T-cell (primary cell): ENCODE measurements at regions not wholly inside any gene's neighbourhood (a gene's known extent, or its start where the extent isn't known, plus 50 kb on each side); places are given as distances from the start of the nearest gene placed in this dataset.

Experiments used
- ATAC-seq, 4 experiments: fragments of 200-7000 bp in 3 of 4; fragments of 150-1000 bp in 1 of 4; cut with Tn5 transposase; replicated peaks in 1 of 4; 1 replicate in 3 of 4; 2 replicates in 1 of 4; pipeline ENCODE4 v1.10.0; 2021; ENCODE audit warnings: moderate library complexity in 3 of 4, mild to moderate bottlenecking in 2 of 4, moderate number of reproducible peaks in 1 of 4
- CTCF ChIA-PET, 2 donors: fragments of 300-600 bp; sonication (Branson Sonifier 250); formaldehyde crosslinking; loops; one replicate each; lab custom pipeline; 2022; ENCODE audit warnings: antibody characterized with exemption in 2 of 2; lab: Charles Lee
- POLR2A ChIA-PET, 2 donors: fragments of 300-600 bp; sonication (Branson Sonifier 250); formaldehyde crosslinking; loops; one replicate each; lab custom pipeline; 2022; ENCODE audit warnings: antibody characterized with exemption in 2 of 2; lab: Charles Lee
- DNase-seq, 35 experiments: peaks; one replicate each; pipeline versions ENCODE4 v3.0.0 to v3.0.0-alpha.2; 2013 to 2023
- H3K27ac ChIP-seq: one replicate; pipeline ENCODE4 v1.5.1; 2013; ENCODE audit warnings: low read length
- H3K27me3 ChIP-seq, 2 experiments: replicated peaks in 1 of 2; 1 replicate in 1 of 2; 2 replicates in 1 of 2; pipeline versions ENCODE4 v1.6.1 to v1.7.0; 2013; ENCODE audit warnings: low read length in 1 of 2, mixed read lengths in 1 of 2; ENCODE audit not compliant: control insufficient read depth in 2 of 2, insufficient read depth in 2 of 2; ENCODE audit errors: extremely low read depth in 1 of 2
- H3K36me3 ChIP-seq, 2 donors: 1 replicate in 1 of 2; 2 replicates in 1 of 2; pipeline versions ENCODE4 v1.6.1 to v1.7.0; 2013; ENCODE audit warnings: low read length in 1 of 2; ENCODE audit not compliant: control insufficient read depth in 2 of 2, insufficient read depth in 1 of 2; ENCODE audit errors: extremely low read depth in 1 of 2
- H3K4me1 ChIP-seq, 2 experiments: 1 replicate in 1 of 2; 2 replicates in 1 of 2; pipeline versions ENCODE4 v1.6.1 to v1.7.0; 2013; ENCODE audit warnings: low read length in 2 of 2, mixed read lengths in 1 of 2; ENCODE audit not compliant: insufficient read depth in 2 of 2, control insufficient read depth in 1 of 2; ENCODE audit errors: extremely low read depth in 1 of 2
- H3K4me3 ChIP-seq, 2 donors: 1 replicate in 1 of 2; 2 replicates in 1 of 2; pipeline versions ENCODE4 v1.5.1 to v1.7.0; 2013; ENCODE audit warnings: mild to moderate bottlenecking in 2 of 2, low read length in 1 of 2, moderate library complexity in 1 of 2; ENCODE audit not compliant: control insufficient read depth in 1 of 2; ENCODE audit errors: extremely low read depth in 1 of 2
- H3K9me3 ChIP-seq: 2 replicates; pipeline ENCODE4 v1.7.0; 2013
- H3K27ac Mint-ChIP-seq, 2 donors: one replicate each; pipeline ENCODE4 v1.8.0; 2020 to 2021; ENCODE audit warnings: mild to moderate bottlenecking in 2 of 2, mixed read lengths in 2 of 2
- H3K27me3 Mint-ChIP-seq, 2 donors: one replicate each; pipeline ENCODE4 v1.8.0; 2021 to 2022; ENCODE audit warnings: mixed read lengths in 2 of 2
- H3K36me3 Mint-ChIP-seq: one replicate; pipeline ENCODE4 v1.8.0; 2021; ENCODE audit warnings: mixed read lengths
- H3K4me1 Mint-ChIP-seq, 3 donors: one replicate each; pipeline ENCODE4 v1.8.0; 2020 to 2022; ENCODE audit warnings: mixed read lengths in 3 of 3, mild to moderate bottlenecking in 1 of 3
- H3K4me3 Mint-ChIP-seq, 3 donors: one replicate each; pipeline ENCODE4 v1.8.0; 2020 to 2022; ENCODE audit warnings: mild to moderate bottlenecking in 3 of 3, mixed read lengths in 3 of 3, moderate library complexity in 3 of 3
- H3K9me3 Mint-ChIP-seq, 3 donors: one replicate each; pipeline ENCODE4 v1.8.0; 2020 to 2022; ENCODE audit warnings: mixed read lengths in 3 of 3
- WGBS: methylation state at CpG from one replicate; pipeline ENCODE4 v1.1.5; 2013; ENCODE audit warnings: missing lambda C conversion rate; ENCODE audit not compliant: insufficient coverage; 5-methylcytosine and 5-hydroxymethylcytosine counted together

DNA sequence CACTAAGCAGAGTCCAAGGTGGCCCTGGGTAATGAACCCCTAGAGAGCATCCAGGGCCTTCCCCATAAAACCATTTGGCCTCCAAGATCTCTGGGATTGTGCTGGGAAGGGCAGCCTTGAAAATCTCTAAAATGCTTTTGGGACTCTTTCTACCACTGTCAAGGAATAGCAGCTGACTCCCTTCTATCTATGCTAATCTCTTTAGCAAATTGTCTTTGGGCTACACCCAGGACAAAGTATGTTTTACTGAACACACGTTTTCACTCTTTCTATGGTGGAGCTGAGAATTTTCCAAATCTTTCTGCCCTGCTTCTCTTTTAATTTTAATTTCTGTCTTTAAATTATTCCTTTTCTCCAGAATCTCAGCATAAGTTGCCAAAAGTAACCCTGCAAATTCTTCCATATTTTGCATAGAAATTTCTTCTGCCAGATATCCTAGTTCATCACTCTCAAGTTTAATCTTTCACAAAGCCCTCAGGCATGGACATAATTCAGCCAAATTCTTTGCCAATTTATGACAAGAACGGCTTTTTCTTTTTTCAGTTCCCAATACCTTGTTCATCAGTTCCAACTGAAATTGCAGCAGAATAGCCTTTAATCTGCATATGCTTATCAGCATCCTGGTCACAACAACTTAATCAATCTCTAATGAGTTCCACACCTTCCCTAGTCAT is 687.0 kb upstream of the ADGRL4 start:
- DNase-seq (no peak), ATAC-seq (no peak)
- Mint-ChIP-seq H3K4me1 (no peaks in the 10 kb centered on the region), H3K9me3 (peaks cover 3 to 28% (median 17%) of the 10 kb centered on the region in 3 donors), H3K27me3 (no peaks in the 10 kb centered on the region), H3K36me3 (no peaks in the 10 kb centered on the region), H3K27ac (no peak overlapping the region), H3K4me3 (no peak overlapping the region)
- Histone ChIP-seq H3K36me3 (no peaks in the 10 kb centered on the region), H3K27ac (no peak overlapping the region), H3K9me3 (no peaks in the 10 kb centered on the region), H3K4me1 (no peaks in the 10 kb centered on the region), H3K27me3 (no peaks in the 10 kb centered on the region), H3K4me3 (no peak overlapping the region)
- 64% methylated on average over 1 of the region's 2 CpGs for WGBS
- POLR2A ChIA-PET: no interaction called here
- CTCF ChIA-PET: no interaction called here

GRCh38 chr1:79692519-79692918 is 686.0 kb upstream of the ADGRL4 start:
- Mint-ChIP-seq H3K4me1 (no peaks in the 10 kb centered on the region), H3K4me3 (no peak overlapping the region), H3K36me3 (no peaks in the 10 kb centered on the region), H3K9me3 (peaks cover 3 to 24% (median 15%) of the 10 kb centered on the region in 3 donors), H3K27me3 (no peaks in the 10 kb centered on the region), H3K27ac (no peak overlapping the region)
- H3K4me3 ChIP-seq: no peak overlapping the region
- H3K36me3 ChIP-seq: no peaks in the 10 kb centered on the region
- H3K27ac ChIP-seq: no peak overlapping the region
- DNase-seq: no peak
- POLR2A ChIA-PET: no interaction called here
- no peak for ATAC-seq
- H3K9me3 ChIP-seq: no peaks in the 10 kb centered on the region
- H3K27me3 ChIP-seq: no peaks in the 10 kb centered on the region
- CTCF ChIA-PET: no interaction called here
- H3K4me1 ChIP-seq: no peaks in the 10 kb centered on the region

DNA sequence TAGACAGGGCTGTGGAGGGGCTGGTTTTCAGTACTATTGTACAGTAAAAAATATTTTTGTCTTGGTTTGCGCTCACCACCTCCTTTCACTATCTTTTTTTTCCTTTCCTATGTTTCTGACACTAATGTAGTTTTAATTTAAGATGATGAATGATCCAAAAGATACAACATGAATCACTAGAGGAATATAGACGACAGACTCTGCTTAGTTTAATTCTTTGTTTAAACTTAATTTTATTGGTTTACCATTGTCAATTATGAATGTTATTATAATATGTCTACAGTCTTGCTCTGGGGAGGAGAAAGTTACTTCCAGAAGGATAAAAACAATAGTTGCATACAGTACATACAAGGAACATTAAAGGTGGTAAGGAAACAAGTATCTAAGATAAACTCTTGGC is 682.4 kb upstream of the ADGRL4 start:
- no peak for ATAC-seq
- no peaks in the 10 kb centered on the region for H3K36me3 Mint-ChIP-seq
- DNase-seq: no peak
- Histone ChIP-seq H3K4me3 (no peak overlapping the region), H3K27ac (no peak overlapping the region), H3K36me3 (no peaks in the 10 kb centered on the region), H3K4me1 (no peaks in the 10 kb centered on the region), H3K9me3 (no peaks in the 10 kb centered on the region), H3K27me3 (no peaks in the 10 kb centered on the region)
- CTCF ChIA-PET: no interaction called here
- POLR2A ChIA-PET: no interaction called here
- no peaks in the 10 kb centered on the region for H3K27me3 Mint-ChIP-seq
- H3K4me1 Mint-ChIP-seq: no peaks in the 10 kb centered on the region
- peaks cover 3 to 17% (median 15%) of the 10 kb centered on the region in 3 donors for H3K9me3 Mint-ChIP-seq
- no peak overlapping the region for H3K27ac Mint-ChIP-seq
- WGBS: no CpG with 5 or more reads among the region's 2 CpGs
- no peak overlapping the region for H3K4me3 Mint-ChIP-seq

DNA sequence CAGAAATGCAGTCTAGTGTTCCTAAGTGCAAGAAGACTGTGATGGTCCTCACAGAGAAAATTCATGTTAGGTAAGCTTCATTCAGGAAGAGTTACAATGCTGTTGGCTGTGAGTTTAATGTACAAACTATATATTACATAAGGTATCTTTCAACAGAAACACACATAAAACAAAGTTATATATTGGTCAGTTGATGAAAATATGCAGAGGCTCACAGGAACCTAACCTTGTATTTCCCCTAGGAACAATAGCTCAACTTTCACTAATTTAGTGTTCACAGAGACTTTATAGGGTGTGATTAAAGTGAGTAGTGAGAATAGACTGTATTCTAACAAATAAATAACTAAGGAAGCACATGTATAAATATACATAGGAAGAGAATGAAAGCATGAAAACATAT is 676.9 kb upstream of the ADGRL4 start:
- H3K9me3 ChIP-seq: no peaks in the 10 kb centered on the region
- H3K4me1 ChIP-seq: no peaks in the 10 kb centered on the region
- no peak overlapping the region for H3K4me3 ChIP-seq
- H3K9me3 Mint-ChIP-seq: peaks cover 7 to 32% (median 16%) of the 10 kb centered on the region in 3 donors
- H3K27me3 Mint-ChIP-seq: no peaks in the 10 kb centered on the region
- no peaks in the 10 kb centered on the region for H3K36me3 ChIP-seq
- H3K4me1 Mint-ChIP-seq: no peaks in the 10 kb centered on the region
- ChIA-PET POLR2A (no interaction called here), CTCF (no interaction called here)
- H3K4me3 Mint-ChIP-seq: no peak overlapping the region
- no peaks in the 10 kb centered on the region for H3K27me3 ChIP-seq
- DNase-seq (no peak), ATAC-seq (no peak)
- H3K36me3 Mint-ChIP-seq: no peaks in the 10 kb centered on the region
- H3K27ac Mint-ChIP-seq: no peak overlapping the region
- no peak overlapping the region for H3K27ac ChIP-seq

DNA sequence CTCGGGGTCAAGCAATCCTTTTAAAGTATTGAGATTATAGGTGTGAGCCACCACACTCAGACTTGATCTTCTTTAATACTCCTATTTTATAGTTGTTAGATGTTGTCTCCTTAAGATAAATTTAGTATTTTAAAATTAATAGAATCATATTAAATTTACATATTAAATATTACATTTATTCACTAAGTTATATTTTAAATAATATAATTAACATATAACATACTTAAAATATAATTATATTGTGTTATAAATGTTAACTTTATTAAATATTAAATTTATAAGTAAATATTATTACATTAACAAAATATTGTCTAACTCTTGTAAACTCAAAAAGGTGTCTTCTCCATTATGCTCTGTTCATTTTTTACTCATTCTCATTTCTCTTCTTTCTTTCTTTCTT is 675.9 kb upstream of the ADGRL4 start:
- no peaks in the 10 kb centered on the region for H3K27me3 ChIP-seq
- no peak for ATAC-seq
- Mint-ChIP-seq H3K9me3 (peaks cover 7 to 34% (median 16%) of the 10 kb centered on the region in 3 donors), H3K4me3 (no peak overlapping the region), H3K27me3 (no peaks in the 10 kb centered on the region), H3K4me1 (no peaks in the 10 kb centered on the region), H3K36me3 (no peaks in the 10 kb centered on the region), H3K27ac (no peak overlapping the region)
- CTCF ChIA-PET: no interaction called here
- POLR2A ChIA-PET: no interaction called here
- H3K36me3 ChIP-seq: no peaks in the 10 kb centered on the region
- H3K4me3 ChIP-seq: no peak overlapping the region
- H3K27ac ChIP-seq: no peak overlapping the region
- no peaks in the 10 kb centered on the region for H3K4me1 ChIP-seq
- no peak for DNase-seq
- no peaks in the 10 kb centered on the region for H3K9me3 ChIP-seq
- no CpG with 5 or more reads among the region's 1 CpG for WGBS

- ATAC-seq (no peak), DNase-seq (no peak)
- H3K4me1 ChIP-seq: no peaks in the 10 kb centered on the region
- H3K4me3 Mint-ChIP-seq: no peak overlapping the region
- H3K36me3 Mint-ChIP-seq: no peaks in the 10 kb centered on the region
- no peaks in the 10 kb centered on the region for H3K4me1 Mint-ChIP-seq
- H3K27ac Mint-ChIP-seq: no peak overlapping the region
- no peak overlapping the region for H3K27ac ChIP-seq
- CTCF ChIA-PET: no interaction called here
- H3K4me3 ChIP-seq: no peak overlapping the region
- H3K27me3 Mint-ChIP-seq: no peaks in the 10 kb centered on the region
- no peaks in the 10 kb centered on the region for H3K27me3 ChIP-seq
- H3K36me3 ChIP-seq: no peaks in the 10 kb centered on the region
- H3K9me3 ChIP-seq: no peaks in the 10 kb centered on the region
- H3K9me3 Mint-ChIP-seq: peaks cover 14 to 34% (median 22%) of the 10 kb centered on the region in 3 donors
- POLR2A ChIA-PET: no interaction called here
These were observed 674.9 kb upstream of the ADGRL4 start for GRCh38 chr1:79681382-79681781.

GRCh38 chr1:79679916-79680315 is 673.4 kb upstream of the ADGRL4 start:
- peaks cover 22 to 32% (median 24%) of the 10 kb centered on the region in 3 donors for H3K9me3 Mint-ChIP-seq
- DNase-seq: no peak
- no peak for ATAC-seq
- CTCF ChIA-PET: interaction anchor here in 1 of 2 donors (0.7 kb wide), 1 partner anchor 278 kb away, joined by 3 read pairs; no protein-coding TSS in a partner anchor
- POLR2A ChIA-PET: no interaction called here
- H3K4me1 Mint-ChIP-seq: no peaks in the 10 kb centered on the region
- H3K4me3 Mint-ChIP-seq: no peak overlapping the region
- no peak overlapping the region for H3K27ac Mint-ChIP-seq
- no peaks in the 10 kb centered on the region for H3K36me3 ChIP-seq
- H3K9me3 ChIP-seq: no peaks in the 10 kb centered on the region
- H3K36me3 Mint-ChIP-seq: no peaks in the 10 kb centered on the region
- H3K27me3 Mint-ChIP-seq: no peaks in the 10 kb centered on the region
- H3K27me3 ChIP-seq: no peaks in the 10 kb centered on the region
- no peak overlapping the region for H3K27ac ChIP-seq
- H3K4me1 ChIP-seq: no peaks in the 10 kb centered on the region
- H3K4me3 ChIP-seq: no peak overlapping the region
